ENCODE measurements at regions not wholly inside any gene's neighbourhood (a gene's known extent, or its start where the extent isn't known, plus 50 kb on each side); places are given as distances from the start of the nearest gene placed in this dataset.

DNA sequence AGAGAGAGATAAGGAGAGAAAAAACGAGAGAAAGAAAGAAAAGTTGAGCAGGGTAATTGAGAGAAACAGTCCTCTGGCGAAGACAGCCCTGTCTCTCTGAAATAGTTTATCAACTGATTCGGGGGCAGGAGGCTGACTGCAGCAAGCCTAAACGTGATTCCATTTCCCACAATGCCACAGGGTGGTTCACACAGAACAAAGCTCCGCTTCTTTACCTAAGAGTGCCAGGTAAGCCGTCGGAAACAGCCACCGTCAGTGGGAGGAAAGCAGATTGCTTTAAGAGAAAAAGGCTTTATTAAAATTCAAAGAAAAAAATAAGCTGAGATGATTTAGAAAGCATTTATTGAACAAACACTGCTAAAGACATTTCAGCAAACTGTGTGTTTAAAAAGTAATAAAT, 271.4 kb upstream of the POU3F3 start:
- TF ChIP-seq, protein P1, sequence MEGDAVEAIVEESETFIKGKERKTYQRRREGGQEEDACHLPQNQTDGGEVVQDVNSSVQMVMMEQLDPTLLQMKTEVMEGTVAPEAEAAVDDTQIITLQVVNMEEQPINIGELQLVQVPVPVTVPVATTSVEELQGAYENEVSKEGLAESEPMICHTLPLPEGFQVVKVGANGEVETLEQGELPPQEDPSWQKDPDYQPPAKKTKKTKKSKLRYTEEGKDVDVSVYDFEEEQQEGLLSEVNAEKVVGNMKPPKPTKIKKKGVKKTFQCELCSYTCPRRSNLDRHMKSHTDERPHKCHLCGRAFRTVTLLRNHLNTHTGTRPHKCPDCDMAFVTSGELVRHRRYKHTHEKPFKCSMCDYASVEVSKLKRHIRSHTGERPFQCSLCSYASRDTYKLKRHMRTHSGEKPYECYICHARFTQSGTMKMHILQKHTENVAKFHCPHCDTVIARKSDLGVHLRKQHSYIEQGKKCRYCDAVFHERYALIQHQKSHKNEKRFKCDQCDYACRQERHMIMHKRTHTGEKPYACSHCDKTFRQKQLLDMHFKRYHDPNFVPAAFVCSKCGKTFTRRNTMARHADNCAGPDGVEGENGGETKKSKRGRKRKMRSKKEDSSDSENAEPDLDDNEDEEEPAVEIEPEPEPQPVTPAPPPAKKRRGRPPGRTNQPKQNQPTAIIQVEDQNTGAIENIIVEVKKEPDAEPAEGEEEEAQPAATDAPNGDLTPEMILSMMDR (IDR thresholded peaks at IDR 0.05; ENCODE audit: borderline replicate concordance, extremely low read depth, low read length, poor library complexity, severe bottlenecking), result no peak
- no peak for TF ChIP-seq EZH2 (IDR thresholded peaks at IDR 0.05; ENCODE audit: borderline replicate concordance, low read depth, low read length, severe bottlenecking)
